ENCODE measurements at regions not wholly inside any gene's neighbourhood (a gene's known extent, or its start where the extent isn't known, plus 50 kb on each side); places are given as distances from the start of the nearest gene placed in this dataset.

GRCh38 chr17:79230576-79230975, 156.0 kb downstream of the ENGASE start:
- TF ChIP-seq, protein P1, sequence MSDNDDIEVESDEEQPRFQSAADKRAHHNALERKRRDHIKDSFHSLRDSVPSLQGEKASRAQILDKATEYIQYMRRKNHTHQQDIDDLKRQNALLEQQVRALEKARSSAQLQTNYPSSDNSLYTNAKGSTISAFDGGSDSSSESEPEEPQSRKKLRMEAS (IDR thresholded peaks at IDR 0.05), result no peak
- TF ChIP-seq TCF12 (IDR thresholded peaks at IDR 0.05; ENCODE audit: low read depth) (no peak), EP300 (IDR thresholded peaks at IDR 0.05; ENCODE audit: borderline replicate concordance) (no peak)

DNA sequence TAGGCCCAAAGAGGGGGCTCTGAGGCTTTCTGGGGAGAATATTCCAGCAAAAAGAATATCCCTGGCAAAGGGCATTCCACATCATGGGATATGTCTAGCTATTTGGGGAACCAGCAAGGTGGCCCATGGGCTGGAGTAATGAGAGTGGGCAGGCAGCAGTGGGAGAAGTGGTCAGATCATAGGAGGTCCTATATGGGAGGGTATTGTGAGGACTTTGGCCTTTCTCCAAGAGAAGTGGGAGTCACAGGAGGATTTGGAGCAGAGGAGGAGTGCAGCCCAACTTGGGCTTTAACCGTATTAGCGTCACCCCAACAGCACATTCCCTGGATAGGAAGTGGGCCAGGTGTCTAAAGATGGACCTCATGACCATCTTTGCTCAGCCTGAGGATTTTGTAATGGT, 151.4 kb downstream of the ENGASE start:
- no peak for TF ChIP-seq ZBTB7A (IDR thresholded peaks at IDR 0.05; ENCODE audit: low read depth)
- no peak for TF ChIP-seq YY1 (IDR thresholded peaks at IDR 0.05; ENCODE audit: low read depth)
- TF ChIP-seq CEBPB (IDR thresholded peaks at IDR 0.05), result no peak
- TF ChIP-seq NFIC (IDR thresholded peaks at IDR 0.05), result no peak
- TF ChIP-seq TCF12 (IDR thresholded peaks at IDR 0.05; ENCODE audit: low read depth), result no peak
- no peak for TF ChIP-seq EP300 (IDR thresholded peaks at IDR 0.05; ENCODE audit: borderline replicate concordance)
- no peak for TF ChIP-seq TEAD4 (IDR thresholded peaks at IDR 0.05)
- TF ChIP-seq USF1 (IDR thresholded peaks at IDR 0.05), result no peak
- no peak for TF ChIP-seq EGR1 (IDR thresholded peaks at IDR 0.05)
- TF ChIP-seq CREB1 (IDR thresholded peaks at IDR 0.05; ENCODE audit: low read depth), result no peak
- TF ChIP-seq FOXM1 (IDR thresholded peaks at IDR 0.05; ENCODE audit: borderline replicate concordance, low read depth), result no peak
- TF ChIP-seq TAF1 (IDR thresholded peaks at IDR 0.05; ENCODE audit: low read depth), result no peak
- TF ChIP-seq, protein P1 (IDR thresholded peaks at IDR 0.05), result no peak
- no peak for TF ChIP-seq RAD21 (IDR thresholded peaks at IDR 0.05; ENCODE audit: low read depth)
- TF ChIP-seq REST (IDR thresholded peaks at IDR 0.05; ENCODE audit: low read depth), result no peak

- TF ChIP-seq RAD21 (IDR thresholded peaks at IDR 0.05; ENCODE audit: low read depth) (no peak), FOXM1 (IDR thresholded peaks at IDR 0.05; ENCODE audit: borderline replicate concordance, low read depth) (no peak), TCF12 (IDR thresholded peaks at IDR 0.05; ENCODE audit: low read depth) (no peak)
Measured at GRCh38 chr17:79224903-79225302, 150.3 kb downstream of the ENGASE start.

DNA sequence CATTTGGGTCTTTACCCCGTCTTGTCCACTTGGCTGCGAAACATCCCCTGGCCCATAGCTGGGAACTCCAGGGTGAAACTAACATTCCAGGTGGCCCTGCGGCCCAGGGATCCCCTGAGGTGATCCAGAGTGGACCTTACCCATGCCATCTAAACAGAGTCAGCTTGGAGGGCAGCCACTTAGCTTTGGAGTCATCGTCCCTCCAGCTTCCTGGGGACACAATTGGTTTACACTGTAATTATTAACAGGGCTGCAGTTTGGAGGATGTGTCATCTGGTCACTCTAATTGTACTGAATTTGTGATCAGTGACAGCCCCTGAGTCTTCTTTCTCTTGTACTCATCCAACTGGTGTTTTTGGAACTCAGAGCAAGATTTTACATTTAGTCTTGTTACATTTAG, 149.9 kb downstream of the ENGASE start:
- TF ChIP-seq CEBPB (IDR thresholded peaks at IDR 0.05), result no peak
- no peak for TF ChIP-seq EP300 (IDR thresholded peaks at IDR 0.05; ENCODE audit: borderline replicate concordance)
- TF ChIP-seq CREB1 (IDR thresholded peaks at IDR 0.05; ENCODE audit: low read depth), result no peak
- no peak for TF ChIP-seq TAF1 (IDR thresholded peaks at IDR 0.05; ENCODE audit: low read depth)
- TF ChIP-seq TEAD4 (IDR thresholded peaks at IDR 0.05), result no peak
- no peak for TF ChIP-seq YY1 (IDR thresholded peaks at IDR 0.05; ENCODE audit: low read depth)
- TF ChIP-seq NFIC (IDR thresholded peaks at IDR 0.05), result no peak
- no peak for TF ChIP-seq USF1 (IDR thresholded peaks at IDR 0.05)
- TF ChIP-seq, protein P1 (IDR thresholded peaks at IDR 0.05), result no peak
- no peak for TF ChIP-seq TCF12 (IDR thresholded peaks at IDR 0.05; ENCODE audit: low read depth)
- no peak for TF ChIP-seq FOXM1 (IDR thresholded peaks at IDR 0.05; ENCODE audit: borderline replicate concordance, low read depth)
- TF ChIP-seq EGR1 (IDR thresholded peaks at IDR 0.05), result no peak
- TF ChIP-seq ZBTB7A (IDR thresholded peaks at IDR 0.05; ENCODE audit: low read depth), result no peak
- no peak for TF ChIP-seq REST (IDR thresholded peaks at IDR 0.05; ENCODE audit: low read depth)
- TF ChIP-seq RAD21 (IDR thresholded peaks at IDR 0.05; ENCODE audit: low read depth), result no peak

DNA sequence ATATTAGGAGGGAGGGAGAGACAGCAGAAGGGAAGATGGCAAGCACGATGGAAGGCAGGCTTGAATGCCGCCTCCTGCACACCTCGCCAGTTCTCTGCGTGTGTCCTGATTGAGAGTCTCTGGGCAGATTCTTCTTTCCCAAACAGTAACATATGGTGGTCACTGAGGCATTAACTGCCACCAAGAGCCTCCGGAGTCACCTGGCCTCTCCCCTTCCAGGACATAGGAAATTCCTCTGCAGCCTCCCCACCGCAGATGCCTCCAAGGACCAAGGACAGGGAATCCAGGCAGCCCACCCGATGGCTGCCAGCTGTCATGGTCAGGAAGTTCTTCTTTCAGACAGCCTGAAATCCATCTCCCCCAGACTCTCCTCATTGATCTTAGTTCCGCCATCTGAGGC, 149.3 kb downstream of the ENGASE start:
- TF ChIP-seq NFIC (IDR thresholded peaks at IDR 0.05), result no peak
- TF ChIP-seq EGR1 (IDR thresholded peaks at IDR 0.05), result no peak
- TF ChIP-seq YY1 (IDR thresholded peaks at IDR 0.05; ENCODE audit: low read depth), result no peak
- no peak for TF ChIP-seq TCF12 (IDR thresholded peaks at IDR 0.05; ENCODE audit: low read depth)
- TF ChIP-seq, protein P1 (IDR thresholded peaks at IDR 0.05), result no peak
- TF ChIP-seq EP300 (IDR thresholded peaks at IDR 0.05; ENCODE audit: borderline replicate concordance), result no peak
- TF ChIP-seq TEAD4 (IDR thresholded peaks at IDR 0.05), result no peak
- TF ChIP-seq FOXM1 (IDR thresholded peaks at IDR 0.05; ENCODE audit: borderline replicate concordance, low read depth), result no peak
- no peak for TF ChIP-seq TAF1 (IDR thresholded peaks at IDR 0.05; ENCODE audit: low read depth)
- TF ChIP-seq CREB1 (IDR thresholded peaks at IDR 0.05; ENCODE audit: low read depth), result no peak
- no peak for TF ChIP-seq REST (IDR thresholded peaks at IDR 0.05; ENCODE audit: low read depth)
- TF ChIP-seq CEBPB (IDR thresholded peaks at IDR 0.05), result no peak
